NT2/D1 (cell line): ENCODE measurements at regions not wholly inside any gene's neighbourhood (a gene's known extent, or its start where the extent isn't known, plus 50 kb on each side); places are given as distances from the start of the nearest gene placed in this dataset.

Source experiments
- YY1 ChIP-seq: IDR thresholded peaks from 2 replicates; pipeline ENCODE4 v1.6.1; 2011; ENCODE audit not compliant: insufficient read length, insufficient read depth
- ZNF274 ChIP-seq: IDR thresholded peaks from 2 replicates; pipeline ENCODE4 v1.6.1; 2011; ENCODE audit warnings: mild to moderate bottlenecking, low read depth, low read length

GRCh38 chr2:34401186-34401585 lies 802.1 kb upstream of the FAM98A start:
- no peak for TF ChIP-seq YY1
- no peak for TF ChIP-seq ZNF274
